RWPE2 (cell line): ENCODE measurements at regions not wholly inside any gene's neighbourhood (a gene's known extent, or its start where the extent isn't known, plus 50 kb on each side); places are given as distances from the start of the nearest gene placed in this dataset.

Experiments used
- ATAC-seq: fragments of 200-7000 bp; cut with Tn5 transposase; 3 replicates; pipeline ENCODE4 v1.9.1; 2021; ENCODE audit warnings: low read depth
- DNase-seq: peaks from one replicate; pipeline ENCODE4 v3.0.0-alpha.2; 2020; ENCODE audit warnings: low spot score
- H3K27ac ChIP-seq: fragments of 450-650 bp; 2 replicates; pipeline ENCODE4 v1.5.1; 2017; ENCODE audit warnings: mild to moderate bottlenecking; ENCODE audit not compliant: poor library complexity, severe bottlenecking
- H3K27me3 ChIP-seq: fragments of 250-450 bp; sonication (Bioruptor Pico); 2 replicates; pipeline ENCODE4 v1.5.1; 2021; ENCODE audit warnings: mild to moderate bottlenecking, moderate library complexity; ENCODE audit not compliant: insufficient read depth, poor library complexity, severe bottlenecking
- H3K36me3 ChIP-seq: fragments of 250-450 bp; sonication (Bioruptor Pico); 2 replicates; pipeline ENCODE4 v1.5.1; 2020; ENCODE audit warnings: low read depth, mild to moderate bottlenecking, moderate library complexity
- H3K4me1 ChIP-seq: fragments of 250-450 bp; sonication (Bioruptor Pico); 2 replicates; pipeline ENCODE4 v1.5.1; 2021; ENCODE audit warnings: mild to moderate bottlenecking, moderate library complexity; ENCODE audit not compliant: insufficient read depth, poor library complexity, severe bottlenecking
- H3K4me3 ChIP-seq: fragments of 250-450 bp; sonication (Bioruptor Pico); 2 replicates; pipeline ENCODE4 v1.5.1; 2021; ENCODE audit warnings: mild to moderate bottlenecking, moderate library complexity; ENCODE audit not compliant: severe bottlenecking
- H3K9me3 ChIP-seq: fragments of 250-450 bp; sonication (Bioruptor Pico); 2 replicates; pipeline ENCODE4 v1.5.1; 2021; ENCODE audit warnings: mild to moderate bottlenecking, moderate library complexity; ENCODE audit not compliant: severe bottlenecking
- TF ChIP-seq, protein P1 (sequence below): fragments of 450-650 bp; IDR thresholded peaks from one replicate; pipeline ENCODE4 v1.5.1; 2017; ENCODE audit warnings: mild to moderate bottlenecking, moderate library complexity; ENCODE audit not compliant: poor library complexity, severe bottlenecking

DNA sequence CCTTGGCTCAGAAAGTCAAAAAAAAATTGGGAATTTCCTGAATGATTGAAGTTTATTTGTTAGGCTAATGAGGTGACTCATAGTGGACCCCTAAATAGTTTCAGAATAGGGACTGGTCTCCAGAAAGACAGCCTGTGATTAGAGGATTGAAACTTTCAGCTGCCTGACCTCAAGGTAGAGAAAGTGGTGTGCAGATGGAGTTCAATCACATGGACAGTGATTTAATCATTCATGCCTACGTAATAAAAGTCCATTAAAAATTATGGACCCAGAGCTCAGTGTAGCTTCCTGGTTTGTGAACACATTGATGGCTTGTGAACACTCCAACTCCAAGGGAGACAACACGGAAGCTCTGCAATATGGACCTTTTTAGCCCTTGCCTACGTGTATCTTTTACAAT lies 533.2 kb upstream of the PCDH9 start:
- no peaks in the 10 kb centered on the region for H3K9me3 ChIP-seq
- TF ChIP-seq, protein P1, sequence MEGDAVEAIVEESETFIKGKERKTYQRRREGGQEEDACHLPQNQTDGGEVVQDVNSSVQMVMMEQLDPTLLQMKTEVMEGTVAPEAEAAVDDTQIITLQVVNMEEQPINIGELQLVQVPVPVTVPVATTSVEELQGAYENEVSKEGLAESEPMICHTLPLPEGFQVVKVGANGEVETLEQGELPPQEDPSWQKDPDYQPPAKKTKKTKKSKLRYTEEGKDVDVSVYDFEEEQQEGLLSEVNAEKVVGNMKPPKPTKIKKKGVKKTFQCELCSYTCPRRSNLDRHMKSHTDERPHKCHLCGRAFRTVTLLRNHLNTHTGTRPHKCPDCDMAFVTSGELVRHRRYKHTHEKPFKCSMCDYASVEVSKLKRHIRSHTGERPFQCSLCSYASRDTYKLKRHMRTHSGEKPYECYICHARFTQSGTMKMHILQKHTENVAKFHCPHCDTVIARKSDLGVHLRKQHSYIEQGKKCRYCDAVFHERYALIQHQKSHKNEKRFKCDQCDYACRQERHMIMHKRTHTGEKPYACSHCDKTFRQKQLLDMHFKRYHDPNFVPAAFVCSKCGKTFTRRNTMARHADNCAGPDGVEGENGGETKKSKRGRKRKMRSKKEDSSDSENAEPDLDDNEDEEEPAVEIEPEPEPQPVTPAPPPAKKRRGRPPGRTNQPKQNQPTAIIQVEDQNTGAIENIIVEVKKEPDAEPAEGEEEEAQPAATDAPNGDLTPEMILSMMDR = no peak

DNA sequence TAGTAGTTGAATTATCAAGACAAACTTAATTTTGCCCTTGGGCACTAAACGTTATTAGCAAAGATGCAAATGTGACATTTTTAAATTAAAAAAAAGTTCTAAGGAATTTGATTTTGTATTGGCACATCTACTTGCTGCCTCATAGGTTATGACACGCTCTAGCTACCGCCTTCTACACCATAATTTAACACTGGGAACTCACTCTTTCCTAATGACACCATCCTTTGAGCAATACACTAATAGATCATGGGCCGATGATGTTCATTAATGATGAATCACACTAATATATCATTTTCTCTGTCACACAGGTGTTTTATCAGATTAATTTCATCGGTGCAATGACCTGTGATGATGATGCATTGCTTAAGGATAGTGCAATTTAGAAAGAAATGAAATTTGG lies 528.8 kb upstream of the PCDH9 start:
- H3K4me3 ChIP-seq = no peak overlapping the region
- ATAC-seq (no peak), DNase-seq (no peak)
- H3K27me3 ChIP-seq = no peaks in the 10 kb centered on the region
- no peaks in the 10 kb centered on the region for H3K36me3 ChIP-seq
- H3K9me3 ChIP-seq = no peaks in the 10 kb centered on the region
- H3K4me1 ChIP-seq = no peaks in the 10 kb centered on the region
- H3K27ac ChIP-seq = no peak overlapping the region
- TF ChIP-seq, protein P1 = no peak

More for the DNA sequence above, 533.2 kb upstream of the PCDH9 start:
- no peak for ATAC-seq
- Histone ChIP-seq H3K27me3 (no peaks in the 10 kb centered on the region), H3K4me3 (no peak overlapping the region), H3K27ac (no peak overlapping the region), H3K36me3 (no peaks in the 10 kb centered on the region), H3K4me1 (no peaks in the 10 kb centered on the region)
- DNase-seq = no peak

DNA sequence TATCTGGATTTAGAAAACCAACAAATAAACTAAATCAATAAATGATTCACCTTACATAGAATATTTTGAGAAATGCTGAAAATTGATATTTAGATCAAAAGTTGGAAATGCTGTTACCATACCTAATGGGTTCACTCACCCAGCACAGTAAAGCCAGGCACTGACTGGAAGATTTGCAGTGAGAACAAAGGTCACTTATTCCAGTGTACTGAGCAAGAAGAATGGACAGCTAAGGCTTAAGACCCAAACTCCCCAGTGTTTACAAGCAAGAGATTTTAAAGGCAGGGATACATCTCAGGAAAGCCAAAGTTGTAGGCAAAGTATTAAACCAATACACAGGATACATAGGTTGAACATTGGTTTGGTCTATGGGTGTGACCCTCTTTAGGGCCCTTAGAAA lies 523.9 kb upstream of the PCDH9 start:
- DNase-seq = no peak
- ATAC-seq = no peak
- Histone ChIP-seq H3K27me3 (no peaks in the 10 kb centered on the region), H3K36me3 (no peaks in the 10 kb centered on the region), H3K9me3 (no peaks in the 10 kb centered on the region), H3K27ac (no peak overlapping the region), H3K4me3 (no peak overlapping the region), H3K4me1 (no peaks in the 10 kb centered on the region)
- TF ChIP-seq, protein P1 = no peak

DNA sequence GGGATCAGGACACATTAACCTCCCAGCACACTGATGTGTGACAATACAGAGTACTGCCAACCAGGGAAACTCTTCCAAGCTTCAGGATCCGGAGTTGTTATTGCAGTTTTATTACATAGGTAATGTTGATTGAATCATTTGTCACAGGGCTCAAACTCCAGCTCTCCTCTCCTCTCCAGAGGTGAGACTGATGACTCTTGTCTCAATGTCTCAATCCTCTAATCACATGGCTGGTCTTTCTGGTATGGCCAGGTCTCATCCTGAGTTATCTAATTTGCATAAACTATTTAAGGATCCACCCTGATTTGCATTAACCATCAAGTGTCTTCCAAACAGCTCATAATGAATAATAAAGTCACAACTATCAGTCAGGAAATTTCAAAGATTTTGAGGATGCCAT lies 522.6 kb upstream of the PCDH9 start:
- DNase-seq = no peak
- no peaks in the 10 kb centered on the region for H3K27me3 ChIP-seq
- H3K27ac ChIP-seq = no peak overlapping the region
- no peaks in the 10 kb centered on the region for H3K4me1 ChIP-seq
- TF ChIP-seq, protein P1 = no peak
- no peak overlapping the region for H3K4me3 ChIP-seq
- no peak for ATAC-seq
- H3K9me3 ChIP-seq = no peaks in the 10 kb centered on the region
- H3K36me3 ChIP-seq = no peaks in the 10 kb centered on the region

DNA sequence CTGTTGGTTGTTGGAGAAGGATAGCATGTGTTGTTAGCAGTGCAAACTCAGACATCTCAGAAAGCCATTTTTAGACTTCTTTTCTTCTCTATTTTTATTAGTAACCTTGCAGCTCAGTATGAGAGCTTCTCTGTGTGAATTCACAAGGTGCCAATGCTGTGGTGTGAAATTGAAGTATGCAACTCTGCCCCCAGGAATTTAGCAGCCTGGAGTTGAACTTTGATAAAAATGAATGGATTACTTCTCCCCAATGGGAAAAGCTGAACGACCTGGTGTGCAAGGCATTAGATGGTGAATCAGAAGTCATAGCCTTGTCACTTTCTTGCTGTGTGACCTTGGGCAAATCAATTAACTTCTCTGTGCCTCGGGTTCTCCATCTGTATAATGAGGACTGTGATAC lies 512.3 kb upstream of the PCDH9 start:
- no peak overlapping the region for H3K27ac ChIP-seq
- DNase-seq (no peak), ATAC-seq (no peak)
- H3K9me3 ChIP-seq = no peaks in the 10 kb centered on the region
- TF ChIP-seq, protein P1 = no peak
- H3K36me3 ChIP-seq = no peaks in the 10 kb centered on the region; the same call in 1 of the 2 replicates
- no peaks in the 10 kb centered on the region for H3K27me3 ChIP-seq
- no peaks in the 10 kb centered on the region for H3K4me1 ChIP-seq
- H3K4me3 ChIP-seq = no peak overlapping the region
